Retina (tissue), 1 donor: ENCODE measurements at regions not wholly inside any gene's neighbourhood (a gene's known extent, or its start where the extent isn't known, plus 50 kb on each side); places are given as distances from the start of the nearest gene placed in this dataset.
"Not testable (repeated sequence)": the region's sequence is repeated elsewhere in the genome, so short reads cannot be mapped to it uniquely, and the experiment has no call there.

ENCODE experiments used
- DNase-seq: peaks from one replicate; pipeline ENCODE4 v3.0.0-alpha.2; 2016

DNA sequence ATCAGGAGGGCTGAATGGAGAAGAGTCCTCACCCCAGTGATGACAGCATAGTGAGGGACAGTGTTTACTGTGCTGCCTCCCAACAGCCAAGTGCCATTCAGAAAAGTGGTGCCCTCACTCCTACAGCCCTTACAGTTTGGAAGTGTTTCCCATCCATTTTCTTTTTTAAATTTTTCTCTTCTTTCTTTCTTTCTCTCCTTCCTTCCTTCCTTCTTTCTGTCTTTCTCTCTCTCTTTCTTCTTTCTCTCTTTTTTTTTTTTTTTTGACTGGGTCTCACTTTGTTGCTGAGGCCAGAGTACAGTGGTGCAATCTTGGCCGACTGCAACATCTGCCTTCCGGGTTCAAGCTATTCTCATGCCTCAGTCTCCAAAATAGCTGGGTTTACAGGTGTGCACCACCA is 755.3 kb downstream of the UQCRFS1 start:
- no peak for DNase-seq

DNA sequence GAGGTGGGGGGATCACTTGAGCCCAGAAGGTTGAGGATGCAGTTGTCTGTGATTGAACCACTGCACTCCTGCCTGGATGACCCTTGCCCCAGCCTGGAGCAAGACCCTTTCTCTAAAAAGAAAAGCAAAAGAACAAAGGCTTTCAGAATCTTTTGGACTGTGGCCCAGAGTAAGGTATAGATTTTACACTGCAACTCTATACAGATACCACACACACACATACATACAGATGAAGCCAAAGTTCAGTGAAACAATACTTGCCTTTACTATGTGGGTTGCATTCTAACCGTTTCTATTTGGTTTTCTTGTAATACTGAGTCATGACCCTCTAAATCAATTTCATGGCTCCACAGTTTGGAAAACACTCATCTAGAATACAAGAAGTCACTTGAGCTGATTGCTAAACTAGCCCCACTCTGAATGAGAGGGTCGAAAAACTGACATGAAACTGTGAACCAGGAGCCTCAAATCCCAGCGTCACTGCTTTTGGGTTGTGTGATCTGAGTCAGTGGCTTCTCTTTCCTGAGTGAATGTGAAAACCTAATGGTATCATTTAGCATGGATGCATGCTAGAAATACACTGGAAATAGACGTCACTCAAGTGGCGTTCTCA is 756.1 kb downstream of the UQCRFS1 start:
- DNase-seq, result no peak

DNA sequence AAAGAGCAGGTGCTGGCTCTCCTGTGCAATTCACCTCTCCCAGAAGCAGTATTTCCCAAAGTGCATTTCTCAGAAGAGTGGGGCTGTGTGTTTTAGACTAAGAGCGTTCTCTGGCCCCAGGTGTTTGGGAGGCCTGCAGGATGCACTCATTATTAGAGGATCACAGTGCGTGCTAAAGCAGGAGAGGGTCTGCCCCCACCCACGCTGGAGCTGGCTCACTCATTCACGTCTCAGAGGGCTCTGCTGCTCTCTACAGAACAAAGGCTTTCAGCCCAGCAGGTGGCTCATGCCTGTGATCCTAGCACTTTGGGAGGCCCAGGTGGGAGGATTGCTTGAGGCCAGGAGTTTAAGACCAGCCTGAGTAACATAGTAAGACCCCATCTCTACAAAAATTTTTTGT is 756.7 kb downstream of the UQCRFS1 start:
- DNase-seq, result no peak

DNA sequence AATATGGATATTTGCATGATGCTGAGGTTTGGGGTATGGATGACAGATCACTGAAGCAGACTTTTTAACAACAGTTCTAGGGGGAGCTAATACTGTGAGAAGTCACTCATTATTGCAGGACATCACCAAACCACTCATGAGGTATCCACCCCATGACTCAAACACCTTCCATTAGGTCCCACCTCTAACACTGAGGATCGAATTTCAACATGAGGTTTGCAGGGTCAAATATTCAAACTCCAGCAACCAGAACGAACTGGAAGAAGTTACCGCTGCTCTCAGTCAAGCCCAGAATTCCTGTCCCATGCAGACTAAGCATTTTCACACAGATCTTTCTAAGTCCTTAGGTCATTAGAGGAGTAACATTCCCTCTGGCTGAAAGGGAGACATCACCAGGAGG is 758.9 kb downstream of the UQCRFS1 start:
- no peak for DNase-seq

DNA sequence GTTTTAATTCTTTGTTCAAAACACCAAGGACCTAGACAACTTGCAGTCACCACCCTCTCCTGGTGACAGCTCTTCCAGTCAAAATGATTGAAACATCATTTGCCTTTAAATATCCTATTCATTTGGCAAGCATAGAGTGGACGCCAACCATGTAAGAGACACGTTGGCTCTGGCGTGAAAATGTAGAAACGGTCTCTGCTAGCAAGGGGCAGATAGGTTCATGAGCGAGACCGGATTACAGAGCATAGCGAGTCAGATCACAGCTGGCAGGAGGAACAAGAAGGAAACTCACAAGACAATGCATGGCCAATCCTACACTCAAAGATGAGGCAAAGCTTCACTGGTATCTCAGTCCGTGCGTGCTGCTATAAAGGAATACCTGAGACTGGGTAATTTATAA is 759.5 kb downstream of the UQCRFS1 start:
- no peak for DNase-seq

DNA sequence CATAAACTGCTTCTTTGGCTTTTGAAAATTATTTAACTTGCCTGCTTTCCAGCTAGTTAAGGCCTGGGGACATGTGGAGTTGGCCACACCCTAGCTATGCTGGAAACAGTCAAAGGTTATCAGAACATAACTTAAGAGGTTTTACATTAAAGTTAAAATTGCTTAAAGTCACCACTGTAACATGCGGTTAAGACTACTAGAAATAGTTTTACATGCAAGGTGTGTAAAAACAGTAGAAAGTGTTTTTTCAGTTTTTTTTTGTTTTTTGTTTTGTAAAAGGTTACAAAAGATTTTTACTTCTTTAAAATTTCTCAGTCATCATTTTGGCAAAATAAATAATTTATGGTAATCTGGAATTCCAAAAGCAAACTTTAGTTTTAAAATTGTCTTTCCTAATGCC is 763.1 kb downstream of the UQCRFS1 start:
- DNase-seq, result no peak

DNA sequence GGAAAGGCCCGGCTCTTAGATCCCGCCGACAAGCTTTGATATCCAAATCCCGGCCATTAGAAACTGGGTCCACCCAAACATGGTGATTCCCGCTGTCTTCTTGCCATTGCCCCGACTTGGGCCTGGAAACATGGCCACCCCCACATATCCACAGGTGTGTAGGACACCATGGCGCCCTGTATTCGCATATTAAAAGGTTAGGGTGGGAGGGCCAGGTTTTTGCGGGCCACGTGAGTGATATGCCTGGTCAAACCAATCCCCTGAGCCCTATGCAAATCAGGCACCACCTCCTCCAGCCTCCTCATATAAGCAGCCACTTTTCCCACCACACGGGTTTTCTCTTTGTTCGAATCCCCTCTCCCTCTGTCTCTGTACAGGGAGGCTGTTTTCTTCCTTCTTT is 766.4 kb downstream of the UQCRFS1 start:
- DNase-seq, result no peak

DNA sequence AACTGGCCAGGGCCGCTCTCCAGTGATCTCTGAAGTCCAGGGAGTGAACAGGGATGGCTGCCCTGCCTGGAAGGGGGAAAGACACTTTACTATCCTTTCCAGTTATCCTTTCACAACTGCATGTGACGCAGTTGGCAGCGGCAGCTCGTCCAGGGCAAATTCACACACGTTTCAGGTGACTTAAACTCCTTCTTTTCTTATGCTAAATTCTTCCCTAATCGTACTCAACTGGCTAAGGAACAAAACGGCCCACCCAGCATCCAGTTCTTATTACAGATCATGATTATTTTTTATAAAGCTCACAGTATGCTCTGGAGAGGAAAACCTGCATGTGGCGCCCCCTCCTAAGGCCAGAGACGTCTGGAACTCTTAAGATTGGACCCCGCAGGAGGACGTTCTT is 767.1 kb downstream of the UQCRFS1 start:
- DNase-seq, result no peak

DNA sequence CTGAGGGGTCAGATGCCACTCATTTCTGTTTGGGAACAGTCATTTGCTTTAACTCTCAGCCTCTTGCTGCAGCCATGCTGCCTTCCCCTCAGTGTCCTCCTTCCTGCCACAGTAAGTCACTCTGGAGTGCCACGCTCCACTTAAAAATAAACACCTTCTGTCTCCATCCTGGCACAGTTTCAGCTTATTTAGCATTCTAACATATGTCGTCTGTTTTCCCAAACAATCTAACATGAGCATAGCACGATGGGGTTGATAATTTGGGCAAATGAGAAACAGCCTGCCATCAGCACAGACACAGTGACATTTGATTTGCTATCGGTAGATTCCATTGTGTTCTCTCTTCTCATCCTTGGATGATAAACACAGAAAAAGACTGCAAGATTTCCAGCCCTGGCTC is 768.6 kb downstream of the UQCRFS1 start:
- no peak for DNase-seq

DNA sequence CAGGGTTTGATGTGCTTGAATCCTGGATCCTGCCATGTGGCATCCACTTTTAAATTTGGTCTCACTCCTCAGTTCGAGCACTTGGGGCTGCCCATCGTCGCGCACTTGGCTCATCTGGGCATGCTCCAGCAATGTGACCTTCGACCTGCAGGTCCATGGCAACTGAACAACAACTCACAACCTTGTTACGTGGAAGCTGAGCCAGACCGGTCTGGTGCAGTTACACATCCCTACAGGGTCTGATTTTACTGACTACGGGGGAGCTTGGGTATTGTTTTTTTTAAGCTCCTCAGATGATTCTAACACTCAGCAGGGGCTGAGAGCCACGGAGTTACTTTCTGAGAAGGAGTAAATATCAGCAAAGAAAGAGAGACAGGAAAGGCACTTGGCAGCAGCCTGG is 769.6 kb downstream of the UQCRFS1 start:
- no peak for DNase-seq

DNA sequence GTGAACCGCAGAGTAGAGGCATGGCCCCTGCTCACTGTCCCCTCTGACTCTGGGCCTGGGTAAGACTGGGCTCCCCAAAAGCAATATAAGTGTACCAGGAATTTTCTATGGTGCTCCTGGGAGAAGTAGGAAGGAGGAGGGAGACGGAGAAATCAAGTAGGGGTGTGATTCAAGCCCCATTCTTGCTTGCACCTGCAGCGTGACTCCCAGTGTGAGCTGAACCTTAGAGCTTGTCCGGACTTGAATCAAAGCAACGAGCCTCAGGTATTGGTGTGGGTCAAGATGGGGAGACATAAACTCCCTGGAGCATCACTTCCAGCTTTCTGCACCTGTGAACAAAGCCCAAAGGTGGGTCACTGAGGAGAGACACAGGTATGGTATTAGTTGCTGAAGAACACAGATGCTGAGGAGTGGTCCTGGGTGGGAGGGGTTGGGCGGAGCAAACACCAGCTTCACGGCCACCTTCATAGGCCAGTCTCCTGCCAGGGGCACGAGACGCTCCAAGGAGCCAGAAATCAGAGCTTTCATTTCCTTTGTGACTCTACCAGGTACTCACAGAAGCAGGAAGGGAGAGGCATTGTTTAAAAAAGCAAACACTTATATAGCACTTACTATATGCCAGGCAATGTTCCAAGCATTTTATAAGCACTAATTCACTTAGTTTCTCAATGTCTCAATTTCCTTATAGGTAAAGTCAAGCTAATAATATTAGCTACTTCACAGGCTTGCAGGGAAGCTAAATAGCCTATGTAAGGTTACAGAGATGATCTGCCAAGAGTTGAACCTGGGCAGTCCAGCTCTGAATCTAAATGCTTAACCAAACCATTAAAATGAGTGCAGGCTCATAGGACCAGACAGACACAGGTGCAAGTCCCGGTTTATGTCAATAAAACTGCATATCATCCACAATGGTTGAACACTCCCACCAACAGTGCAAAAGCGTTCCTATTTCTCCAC is 775.3 kb downstream of the UQCRFS1 start:
- DNase-seq, result no peak

DNA sequence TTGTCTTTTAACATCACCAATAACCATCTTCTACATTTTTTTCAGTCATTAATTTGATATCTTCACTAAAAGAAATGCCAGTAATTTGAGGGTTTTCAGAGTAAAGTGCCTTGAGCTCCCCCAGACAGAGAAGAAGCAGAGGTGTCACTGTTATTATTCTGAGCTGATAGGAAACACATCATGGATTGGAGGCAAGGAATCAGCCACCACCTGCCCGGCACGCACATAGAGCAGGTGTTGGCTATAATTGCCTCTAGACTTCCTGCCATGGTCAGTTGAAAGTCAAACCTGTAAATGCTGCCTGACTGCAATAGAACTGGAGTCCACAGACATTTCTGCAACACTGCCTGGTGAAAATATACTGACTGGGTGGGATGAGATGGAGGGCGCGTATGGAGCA is 776.6 kb downstream of the UQCRFS1 start:
- DNase-seq, result no peak

DNA sequence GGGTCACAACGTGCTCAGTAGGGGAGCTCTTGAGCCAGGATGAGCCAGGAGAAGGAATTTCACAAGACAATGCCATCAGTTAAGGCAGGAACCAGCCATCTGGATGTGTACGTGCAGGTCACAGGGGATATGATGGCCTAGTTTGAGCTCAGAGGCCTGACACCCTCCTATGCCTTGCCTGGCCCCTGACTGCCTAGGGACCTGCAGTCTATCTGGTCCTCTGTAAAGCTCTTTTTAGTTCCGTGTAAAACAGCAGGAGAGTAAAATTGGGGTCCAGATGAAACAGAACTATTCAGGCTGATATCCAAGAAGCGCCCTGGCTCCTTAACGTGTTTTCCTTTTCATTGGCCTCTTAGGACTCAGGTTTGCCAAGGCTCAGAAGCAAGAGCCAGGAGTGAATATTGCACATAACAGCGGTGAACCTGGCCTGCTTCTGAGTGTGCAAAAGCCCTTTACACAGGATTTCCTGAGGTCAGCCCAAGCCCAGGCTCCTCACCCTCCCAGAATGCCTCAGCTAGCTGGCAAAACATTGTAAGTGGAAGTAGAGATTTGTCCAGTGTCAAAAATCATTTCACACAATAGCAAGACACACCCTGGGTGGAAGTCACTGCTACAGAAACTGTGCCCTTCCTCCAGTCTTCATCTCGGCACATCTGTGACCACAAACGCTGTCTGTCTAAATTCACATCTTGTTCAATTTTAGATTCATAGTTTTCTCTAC is 777.2 kb downstream of the UQCRFS1 start:
- DNase-seq, result no peak

DNA sequence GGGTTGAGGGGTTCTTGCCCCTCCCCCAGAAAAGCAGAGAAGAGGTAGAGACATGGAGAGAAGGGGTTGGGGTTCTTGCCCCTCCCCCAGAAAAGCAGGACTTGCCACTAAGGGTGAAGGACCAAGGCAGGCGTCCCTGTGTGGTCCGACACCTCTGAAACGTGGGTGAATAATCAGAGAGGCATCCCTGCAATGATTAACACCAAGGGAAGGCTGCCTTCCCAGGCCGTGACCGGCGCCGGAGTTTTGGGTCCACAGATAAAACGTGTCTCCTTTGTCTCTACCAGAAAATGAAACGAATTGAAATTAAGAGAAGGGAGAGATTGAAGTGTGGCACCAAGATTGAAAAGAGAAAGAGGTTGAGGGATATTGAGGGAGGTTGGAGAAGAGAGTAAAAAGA is 778.2 kb downstream of the UQCRFS1 start:
- DNase-seq, result not testable (repeated sequence)

DNA sequence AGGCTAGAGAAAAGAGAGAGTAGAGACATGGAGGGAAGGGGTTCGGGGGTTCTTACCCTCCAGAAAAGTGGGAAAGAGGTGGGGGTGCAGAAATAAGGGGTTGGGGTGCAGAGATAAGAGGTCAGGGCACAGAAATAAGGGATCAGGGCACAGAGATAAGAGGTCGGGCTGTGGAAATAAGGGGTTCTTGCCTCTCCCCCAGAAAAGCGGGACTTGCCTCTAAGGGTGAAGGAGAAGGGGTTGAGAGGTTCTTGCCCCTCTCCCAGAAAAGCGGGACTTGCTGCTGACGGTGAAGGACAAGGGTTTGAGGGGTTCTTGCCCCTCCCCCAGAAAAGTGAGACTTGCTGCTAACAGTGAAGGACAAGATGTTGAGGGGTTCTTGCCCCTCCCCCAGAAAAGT is 778.6 kb downstream of the UQCRFS1 start:
- not testable (repeated sequence) for DNase-seq

DNA sequence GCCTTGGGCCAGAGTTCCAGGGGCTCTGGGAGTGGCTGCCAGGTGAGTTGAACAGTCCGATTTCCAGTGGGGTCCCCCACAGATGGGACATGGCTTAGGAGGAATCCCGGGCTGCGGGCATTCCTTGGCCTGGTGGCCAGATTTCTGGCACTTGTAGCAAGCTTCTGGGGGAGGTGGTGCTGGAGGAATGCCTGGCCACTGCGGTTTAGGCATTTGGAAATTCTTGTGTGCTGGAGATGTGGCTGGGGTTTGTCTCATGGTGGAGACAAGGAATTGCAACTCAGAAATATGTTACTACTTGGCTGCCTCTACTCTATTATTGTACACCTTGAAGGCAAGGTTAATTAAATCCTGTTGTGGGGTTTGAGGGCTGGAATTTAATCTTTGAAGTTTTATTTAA is 779.8 kb downstream of the UQCRFS1 start:
- not testable (repeated sequence) for DNase-seq

DNA sequence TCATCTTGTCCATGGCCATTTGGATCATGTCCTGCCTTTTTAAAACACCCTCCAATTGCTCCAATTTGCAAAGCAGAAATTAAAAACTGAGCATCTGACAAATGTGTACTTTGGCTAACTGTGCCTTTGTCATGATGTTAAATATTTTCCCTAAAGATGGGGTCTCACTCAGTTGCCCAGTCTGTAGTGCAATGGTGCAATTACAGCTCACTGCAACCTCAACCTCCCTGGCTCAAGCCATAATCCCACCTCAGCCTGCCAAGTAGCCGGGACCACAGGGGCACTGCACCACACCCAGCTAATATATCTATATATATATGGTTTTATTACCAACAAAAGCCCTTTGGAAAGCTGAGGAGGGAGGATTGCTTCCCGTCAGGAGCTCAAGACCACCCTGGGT is 782.7 kb downstream of the UQCRFS1 start:
- DNase-seq, result no peak

DNA sequence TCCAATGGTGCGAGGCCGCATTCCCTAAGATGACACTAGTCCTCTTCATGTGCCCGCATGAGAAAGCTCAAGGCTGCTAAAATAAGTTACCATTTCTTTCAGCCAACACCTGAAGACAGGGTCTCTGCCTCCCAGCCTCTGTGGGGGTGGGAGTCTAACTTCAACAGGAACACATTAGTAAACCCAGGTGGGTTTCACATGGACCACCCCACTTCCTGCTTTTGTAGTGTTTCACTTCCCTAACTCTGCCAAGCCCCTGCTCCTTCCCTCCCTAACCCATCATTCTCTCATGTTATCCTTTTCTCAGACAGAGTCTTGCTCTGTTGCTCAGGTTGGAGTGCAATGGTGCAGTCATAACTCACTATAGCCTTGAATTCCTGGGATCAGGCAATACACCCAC is 783.6 kb downstream of the UQCRFS1 start:
- no peak for DNase-seq

DNA sequence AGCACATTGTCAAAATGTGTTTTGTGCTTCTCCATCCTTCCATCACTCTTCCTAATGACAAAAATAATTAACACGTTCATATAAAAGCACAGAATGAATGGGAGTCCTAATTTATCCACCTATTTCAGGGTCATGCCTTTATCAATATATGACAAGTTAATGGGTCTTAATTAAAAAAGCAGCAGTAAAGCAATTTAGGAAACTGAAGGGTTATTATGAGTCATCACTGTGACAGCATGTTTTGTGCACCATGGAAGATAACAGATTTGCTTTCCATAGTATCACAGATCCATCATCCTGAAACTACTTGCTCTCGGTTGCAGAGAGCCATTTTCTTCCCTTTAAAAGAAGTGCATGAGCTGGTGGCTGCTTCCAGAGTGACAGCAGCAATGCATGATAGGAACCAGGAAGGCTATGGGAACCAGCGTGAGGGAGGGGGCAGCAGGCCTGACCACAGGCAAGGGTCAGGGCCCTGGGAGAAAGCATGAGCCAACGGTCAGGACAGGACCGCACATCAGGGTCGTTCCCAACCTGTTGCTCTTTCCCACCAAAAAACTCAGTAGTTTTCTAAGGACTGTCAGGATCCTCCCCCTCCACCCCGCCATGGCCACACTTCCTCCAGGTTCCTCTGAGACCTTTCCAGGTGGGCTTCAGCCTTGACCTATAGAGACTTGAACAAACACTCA is 784.1 kb downstream of the UQCRFS1 start:
- DNase-seq, result no peak

DNA sequence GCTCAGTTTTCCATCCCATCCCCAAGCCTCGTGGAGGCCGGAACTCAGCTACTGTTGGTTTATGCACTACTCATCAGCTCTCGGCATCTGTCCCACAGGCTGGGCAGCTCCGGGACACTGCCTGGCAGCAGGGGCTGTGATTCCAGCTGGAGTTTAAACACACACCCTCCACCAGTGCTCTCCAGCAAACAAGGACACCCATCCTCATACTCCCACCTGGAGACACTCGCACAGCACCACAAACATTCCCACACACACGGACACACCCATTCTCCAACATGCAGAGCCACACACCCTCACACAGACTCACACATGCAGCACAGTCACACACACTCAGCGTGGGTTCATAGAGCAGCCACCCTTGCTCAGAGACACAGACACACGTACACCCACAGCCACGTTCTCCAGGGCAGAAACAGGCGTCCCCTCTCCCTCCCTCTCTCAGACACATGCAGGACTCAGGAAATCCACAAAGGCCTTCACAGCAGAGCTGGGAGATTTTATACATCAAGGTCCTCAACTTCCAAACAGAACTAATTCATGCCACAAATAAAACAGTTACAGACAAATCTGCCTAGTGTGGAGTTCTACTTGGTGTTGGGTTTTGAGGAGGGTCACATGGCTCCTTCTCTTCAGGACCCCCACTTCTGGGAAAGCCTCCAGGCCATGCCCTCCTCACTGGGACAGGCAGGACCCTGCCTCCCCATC is 785.4 kb downstream of the UQCRFS1 start:
- DNase-seq, result no peak

DNA sequence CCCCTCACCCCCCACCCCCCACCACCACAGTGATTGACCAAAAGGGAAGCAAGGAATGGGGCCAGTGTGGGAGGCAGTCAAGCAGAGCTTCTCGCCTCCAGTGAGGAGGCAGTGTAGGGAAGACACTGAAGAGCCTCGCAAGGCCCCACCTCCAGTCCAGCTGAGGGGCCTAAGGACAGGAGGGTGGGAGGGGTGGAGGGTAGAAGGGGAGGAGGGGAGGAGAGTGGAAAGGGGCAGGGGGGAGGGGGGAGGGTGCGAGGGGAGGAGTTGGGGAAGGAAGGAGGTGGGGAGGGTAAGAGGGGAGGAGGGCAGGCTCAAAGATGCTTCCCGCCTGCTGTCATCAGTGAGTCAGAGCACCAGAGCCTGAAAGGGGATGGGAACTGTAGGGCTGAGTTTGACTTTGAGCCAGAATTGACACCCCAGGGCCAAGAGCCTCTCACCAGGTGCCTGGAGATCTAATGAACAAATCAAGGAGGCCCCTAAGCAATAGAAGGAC is 786.2 kb downstream of the UQCRFS1 start:
- DNase-seq, result no peak

DNA sequence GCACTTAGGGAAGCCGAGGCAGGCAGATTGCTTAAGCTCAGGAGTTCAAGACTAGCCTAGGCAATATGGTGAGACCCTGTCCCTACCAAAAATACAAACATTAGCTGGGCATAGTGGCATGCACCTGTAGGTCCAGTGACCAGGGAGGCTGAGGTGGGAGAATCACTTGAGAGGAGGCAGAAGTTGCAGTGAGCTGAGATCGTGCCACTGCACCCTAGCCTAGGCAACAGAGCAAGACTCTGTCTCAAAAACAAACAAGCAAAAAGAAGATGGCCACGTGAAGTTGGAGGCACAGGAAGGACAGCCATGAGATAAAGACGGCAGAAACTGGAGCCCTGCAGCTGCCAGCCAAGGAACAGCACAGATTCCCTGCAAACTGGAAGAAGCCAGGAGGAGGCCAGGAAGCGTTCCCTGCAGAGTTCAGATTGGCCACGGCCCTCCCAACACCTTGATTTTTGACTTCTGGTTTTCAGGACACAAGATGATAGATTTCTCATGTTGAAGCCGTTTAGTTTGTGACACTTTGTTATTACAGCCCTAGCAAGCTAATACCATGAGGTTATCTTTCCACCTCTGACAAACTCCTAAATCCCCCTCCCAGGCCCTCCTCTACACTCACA is 786.7 kb downstream of the UQCRFS1 start:
- no peak for DNase-seq
